PC-9 (cell line): ENCODE measurements at regions not wholly inside any gene's neighbourhood (a gene's known extent, or its start where the extent isn't known, plus 50 kb on each side); places are given as distances from the start of the nearest gene placed in this dataset.

ENCODE experiments used
- BruUV-seq: library from RNA; stranded (reverse); fragments of 400-500 nt; replicated peaks from 2 replicates; lab custom pipeline; 2021; lab: Mats Ljungman, UMichigan
- CTCF ChIA-PET: fragments of 300-600 bp; sonication (Branson Sonifier 250); formaldehyde crosslinking; loops from one replicate; lab custom pipeline; 2022; ENCODE audit warnings: antibody characterized with exemption; lab: Charles Lee
- POLR2A ChIA-PET: fragments of 300-600 bp; sonication (Branson Sonifier 250); formaldehyde crosslinking; loops from one replicate; lab custom pipeline; 2022; ENCODE audit warnings: antibody characterized with exemption; ENCODE audit not compliant: unreplicated experiment; lab: Charles Lee
- DNase-seq, 2 experiments: peaks; one replicate each; pipeline versions ENCODE4 v3.0.0 to v3.0.0-alpha.2; 2015 to 2022; ENCODE audit warnings: mixed read lengths in 1 of 2
- H2AFZ ChIP-seq: fragments of 200-600 bp; sonication (generic); 2 replicates; pipeline ENCODE4 v1.8.1; 2017; ENCODE audit warnings: antibody characterized with exemption
- H3F3A ChIP-seq: fragments of 200-600 bp; sonication (generic); 2 replicates; pipeline ENCODE4 v1.8.1; 2017; ENCODE audit warnings: antibody characterized with exemption, mild to moderate bottlenecking, low read depth; ENCODE audit not compliant: insufficient read depth
- H3K27ac ChIP-seq: fragments of 200-600 bp; sonication (generic); 2 replicates; pipeline ENCODE4 v1.6.1; 2016; ENCODE audit warnings: mixed run types
- H3K27me3 ChIP-seq: fragments of 200-600 bp; sonication (generic); 2 replicates; pipeline ENCODE4 v1.6.1; 2016; ENCODE audit warnings: low read depth, mixed run types; ENCODE audit not compliant: insufficient read depth
- H3K36me3 ChIP-seq: fragments of 200-600 bp; sonication (generic); 2 replicates; pipeline ENCODE4 v1.6.1; 2016; ENCODE audit warnings: low read depth, mixed run types
- H3K4me1 ChIP-seq: fragments of 200-600 bp; sonication (generic); replicated peaks from 2 replicates; pipeline ENCODE4 v1.6.1; 2016; ENCODE audit warnings: mixed run types; ENCODE audit not compliant: insufficient read depth
- H3K4me2 ChIP-seq: fragments of 200-600 bp; sonication (generic); 2 replicates; pipeline ENCODE4 v1.6.1; 2017; ENCODE audit warnings: mixed run types
- H3K4me3 ChIP-seq: fragments of 200-600 bp; sonication (generic); 2 replicates; pipeline ENCODE4 v1.6.1; 2016; ENCODE audit warnings: mixed run types
- H3K79me2 ChIP-seq: fragments of 200-600 bp; sonication (generic); 2 replicates; pipeline ENCODE4 v1.6.1; 2017; ENCODE audit warnings: low read depth, mixed run types
- H3K9me2 ChIP-seq: fragments of 200-600 bp; sonication (generic); 2 replicates; pipeline ENCODE4 v1.8.1; 2017; ENCODE audit warnings: mild to moderate bottlenecking; ENCODE audit not compliant: insufficient read depth
- H3K9me3 ChIP-seq: fragments of 200-600 bp; sonication (generic); 2 replicates; pipeline ENCODE4 v1.8.1; 2016; ENCODE audit warnings: low read depth; ENCODE audit not compliant: insufficient read depth
- H4K20me1 ChIP-seq: fragments of 200-600 bp; sonication (generic); 2 replicates; pipeline ENCODE4 v1.8.1; 2017; ENCODE audit not compliant: insufficient read depth
- CTCF ChIP-seq: fragments of 200-600 bp; sonication (generic); conservative IDR thresholded peaks from 2 replicates; pipeline ENCODE4 v1.6.1; 2017; ENCODE audit warnings: mixed run types, antibody characterized with exemption, mild to moderate bottlenecking, moderate library complexity
- EZH2 ChIP-seq: fragments of 200-600 bp; sonication (generic); IDR thresholded peaks from 2 replicates; pipeline ENCODE4 v1.8.0; 2017; ENCODE audit warnings: antibody characterized with exemption, low read depth
- intact Hi-C: fragments of 100-400 bp; cut with micrococcal nuclease; formaldehyde crosslinking; loops from one replicate; pipeline ENCODE4 v1.10.0; 2022; ENCODE audit not compliant: unreplicated experiment

DNA sequence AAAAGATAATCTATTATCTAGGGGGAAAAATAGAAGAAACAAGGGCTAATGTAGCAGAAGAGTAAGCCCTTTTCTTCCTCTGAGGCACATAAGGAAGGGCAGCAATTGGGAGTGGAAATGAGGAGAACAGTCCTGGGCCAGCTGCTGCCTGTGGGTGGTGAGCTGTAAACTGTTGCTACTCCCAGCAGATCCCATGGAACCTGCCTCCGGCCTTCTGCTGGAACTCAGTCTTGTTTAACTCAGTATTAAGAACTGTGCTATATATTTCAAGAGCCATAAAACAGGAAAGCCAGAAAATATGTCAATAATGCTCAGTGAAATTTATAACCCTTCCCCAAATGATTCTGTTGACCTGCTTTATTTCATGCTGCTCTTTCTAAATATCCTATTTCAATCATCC is 464.2 kb downstream of the COL12A1 start:
- H3K27ac ChIP-seq: no peak overlapping the region
- TF ChIP-seq EZH2 (no peak), CTCF (no peak)
- no peaks in the 10 kb centered on the region for H3K79me2 ChIP-seq
- no peaks in the 10 kb centered on the region for H3K9me3 ChIP-seq
- no peaks in the 10 kb centered on the region for H3K27me3 ChIP-seq
- ChIA-PET POLR2A (no interaction called here), CTCF (no interaction called here)
- no peak overlapping the region for H2AFZ ChIP-seq
- H3K4me1 ChIP-seq: no peaks in the 10 kb centered on the region
- H3K4me3 ChIP-seq: no peak overlapping the region
- no TSS peak for BruUV-seq
- no peak overlapping the region for H3K4me2 ChIP-seq
- no peaks in the 10 kb centered on the region for H4K20me1 ChIP-seq
- intact Hi-C loops: no loop called here
- H3K36me3 ChIP-seq: no peaks in the 10 kb centered on the region
- H3K9me2 ChIP-seq: 0 out of 2 replicates have a peak, but pooled peaks cover 9% of the 10 kb centered on the region
- no peaks in the 10 kb centered on the region for H3F3A ChIP-seq
- DNase-seq: no peak

DNA sequence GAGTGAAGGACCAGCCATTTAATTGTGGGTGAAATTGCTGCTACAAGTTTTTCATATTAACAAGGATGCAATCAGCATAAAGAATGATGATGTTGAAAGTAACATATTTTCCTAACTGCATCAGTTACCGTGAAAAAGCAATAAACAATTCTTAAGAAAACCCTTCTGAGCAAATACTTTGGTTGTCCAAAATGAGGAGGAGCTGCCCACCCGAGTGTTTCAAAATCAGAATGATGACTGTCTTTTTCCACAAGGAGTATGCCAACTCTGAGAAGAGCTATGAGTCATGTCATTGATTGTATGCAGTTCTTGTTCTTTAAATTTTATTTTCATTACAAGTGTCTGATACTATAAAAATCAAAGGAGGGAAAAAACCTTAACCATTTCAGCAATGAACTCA is 470.5 kb downstream of the COL12A1 start:
- ChIA-PET CTCF (no interaction called here), POLR2A (no interaction called here)
- no peaks in the 10 kb centered on the region for H3F3A ChIP-seq
- no peak overlapping the region for H3K4me2 ChIP-seq
- H3K27me3 ChIP-seq: no peaks in the 10 kb centered on the region
- H3K36me3 ChIP-seq: no peaks in the 10 kb centered on the region
- 0 out of 2 replicates have a peak, but pooled peaks cover 5% of the 10 kb centered on the region for H3K9me2 ChIP-seq
- H2AFZ ChIP-seq: no peak overlapping the region
- no peaks in the 10 kb centered on the region for H3K9me3 ChIP-seq
- no peaks in the 10 kb centered on the region for H3K79me2 ChIP-seq
- H4K20me1 ChIP-seq: no peaks in the 10 kb centered on the region
- TF ChIP-seq EZH2: no peak
- TF ChIP-seq CTCF: no peak
- intact Hi-C loops: no loop called here
- BruUV-seq: no TSS peak
- DNase-seq: no peak
- no peak overlapping the region for H3K27ac ChIP-seq
- no peaks in the 10 kb centered on the region for H3K4me1 ChIP-seq
- H3K4me3 ChIP-seq: no peak overlapping the region

DNA sequence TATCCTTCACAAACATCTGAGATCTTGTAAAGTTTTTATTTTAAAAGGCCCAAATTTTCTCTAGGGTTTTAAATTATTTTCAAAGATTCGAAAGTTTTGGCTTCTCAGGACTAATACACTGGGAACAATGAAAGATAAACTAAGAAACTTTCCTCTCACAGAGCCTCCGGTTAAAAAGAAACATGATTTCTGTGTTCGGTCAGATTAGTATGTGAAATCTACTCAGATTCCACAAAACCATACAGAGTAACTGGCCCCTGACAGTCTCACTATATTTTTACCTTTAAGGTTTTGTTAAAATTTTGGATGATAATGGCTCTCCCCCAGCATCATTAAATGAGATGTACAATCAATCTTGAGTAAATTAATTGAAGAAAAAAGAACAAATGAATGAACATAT is 471.0 kb downstream of the COL12A1 start:
- H3K4me1 ChIP-seq: no peaks in the 10 kb centered on the region

More for the DNA sequence above, 471.0 kb downstream of the COL12A1 start:
- Histone ChIP-seq H3K27ac (no peak overlapping the region), H3K4me2 (no peak overlapping the region), H3K9me2 (0 out of 2 replicates have a peak, but pooled peaks cover 5% of the 10 kb centered on the region), H2AFZ (no peak overlapping the region), H3K27me3 (no peaks in the 10 kb centered on the region), H3F3A (no peaks in the 10 kb centered on the region), H3K9me3 (no peaks in the 10 kb centered on the region), H4K20me1 (no peaks in the 10 kb centered on the region), H3K36me3 (no peaks in the 10 kb centered on the region), H3K4me3 (no peak overlapping the region), H3K79me2 (no peaks in the 10 kb centered on the region)
- POLR2A ChIA-PET: no interaction called here
- BruUV-seq: no TSS peak
- CTCF ChIA-PET: no interaction called here
- intact Hi-C loops: no loop called here
- TF ChIP-seq EZH2 (no peak), CTCF (no peak)
- no peak for DNase-seq
